DND-41 (cell line): ENCODE measurements at regions not wholly inside any gene's neighbourhood (a gene's known extent, or its start where the extent isn't known, plus 50 kb on each side); places are given as distances from the start of the nearest gene placed in this dataset.

Experiments
- ATAC-seq: fragments of 200-7000 bp; cut with Tn5 transposase; 3 replicates; pipeline ENCODE4 v1.9.1; 2021; ENCODE audit warnings: low read depth; ENCODE audit not compliant: insufficient read depth
- DNase-seq: peaks from one replicate; pipeline ENCODE4 v3.0.0-alpha.2; 2020
- H2AFZ ChIP-seq: 2 replicates; pipeline ENCODE4 v1.6.0; 2012; ENCODE audit warnings: low read depth, low read length
- H3K27ac ChIP-seq: 2 replicates; pipeline ENCODE4 v1.5.1; 2012; ENCODE audit warnings: low read length, inconsistent platforms
- H3K27me3 ChIP-seq: fragments of 200-600 bp; sonication (generic); 2 replicates; pipeline ENCODE4 v1.6.0; 2012; ENCODE audit warnings: low read length, mild to moderate bottlenecking, inconsistent platforms; ENCODE audit not compliant: insufficient read depth, poor library complexity
- H3K36me3 ChIP-seq: 2 replicates; pipeline ENCODE4 v1.5.1; 2012; ENCODE audit warnings: low read length, inconsistent platforms; ENCODE audit not compliant: insufficient read depth
- H3K4me1 ChIP-seq: 2 replicates; pipeline ENCODE4 v1.5.1; 2012; ENCODE audit warnings: mild to moderate bottlenecking, low read length; ENCODE audit not compliant: insufficient read depth
- H3K4me2 ChIP-seq: 2 replicates; pipeline ENCODE4 v1.6.0; 2012; ENCODE audit warnings: mild to moderate bottlenecking, moderate library complexity, low read length, inconsistent platforms; ENCODE audit not compliant: insufficient read depth
- H3K4me3 ChIP-seq, 2 experiments: fragments of 200-600 bp in 1 of 2; shearing (Covaris generic) in 1 of 2; 2 replicates each; pipeline ENCODE4 v1.5.1; 2012 to 2016; ENCODE audit warnings: inconsistent platforms in 2 of 2, low read length in 2 of 2, mild to moderate bottlenecking in 2 of 2, low read depth in 1 of 2, moderate library complexity in 1 of 2
- H3K79me2 ChIP-seq: 2 replicates; pipeline ENCODE4 v1.6.0; 2012; ENCODE audit warnings: low read length, inconsistent platforms; ENCODE audit not compliant: insufficient read depth
- H3K9ac ChIP-seq: 2 replicates; pipeline ENCODE4 v1.6.0; 2012; ENCODE audit warnings: low read depth, mild to moderate bottlenecking, inconsistent platforms, low read length, moderate library complexity
- H3K9me3 ChIP-seq: 2 replicates; pipeline ENCODE4 v1.5.1; 2012; ENCODE audit warnings: low read length, moderate library complexity, mild to moderate bottlenecking, inconsistent platforms; ENCODE audit not compliant: insufficient read depth, severe bottlenecking
- H4K20me1 ChIP-seq: 2 replicates; pipeline ENCODE4 v1.6.0; 2012; ENCODE audit warnings: low read length; ENCODE audit not compliant: insufficient read depth
- EZH2 ChIP-seq: IDR thresholded peaks from 3 replicates; pipeline ENCODE4 v1.6.1; 2012; ENCODE audit warnings: borderline replicate concordance, low read depth, mild to moderate bottlenecking, moderate library complexity, low read length, inconsistent platforms; ENCODE audit not compliant: severe bottlenecking
- TF ChIP-seq, protein P1 (sequence below): IDR thresholded peaks from 2 replicates; pipeline ENCODE4 v1.5.1; 2012; ENCODE audit warnings: borderline replicate concordance, low read length, moderate library complexity, mild to moderate bottlenecking; ENCODE audit not compliant: poor library complexity, severe bottlenecking; ENCODE audit errors: extremely low read depth

DNA sequence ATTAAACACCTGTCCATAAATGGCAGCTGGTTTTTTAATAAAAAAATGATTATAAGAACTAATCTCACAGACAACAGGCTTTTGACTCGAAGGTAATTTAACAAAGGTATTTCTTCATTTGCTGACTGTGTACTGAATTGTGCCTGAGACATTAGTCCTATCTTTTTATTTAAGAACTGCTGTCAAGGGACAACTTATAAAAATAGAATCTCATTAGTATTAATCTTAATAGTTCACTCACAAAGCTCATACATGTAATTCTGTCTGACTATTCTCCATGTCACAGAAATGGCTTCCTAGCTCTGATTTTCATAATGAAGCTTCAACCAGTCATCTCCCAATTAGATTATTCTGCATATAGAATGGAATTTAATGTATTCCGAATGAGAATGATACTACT lies 276.9 kb upstream of the PDZRN3 start:
- no peaks in the 10 kb centered on the region for H3K79me2 ChIP-seq
- H3K36me3 ChIP-seq, result no peaks in the 10 kb centered on the region
- no peaks in the 10 kb centered on the region for H4K20me1 ChIP-seq
- no peak overlapping the region for H3K9ac ChIP-seq
- DNase-seq (no peak), ATAC-seq (no peak)
- no peak overlapping the region for H3K4me3 ChIP-seq
- H3K4me2 ChIP-seq, result no peak overlapping the region
- no peak overlapping the region for H2AFZ ChIP-seq
- TF ChIP-seq, protein P1, sequence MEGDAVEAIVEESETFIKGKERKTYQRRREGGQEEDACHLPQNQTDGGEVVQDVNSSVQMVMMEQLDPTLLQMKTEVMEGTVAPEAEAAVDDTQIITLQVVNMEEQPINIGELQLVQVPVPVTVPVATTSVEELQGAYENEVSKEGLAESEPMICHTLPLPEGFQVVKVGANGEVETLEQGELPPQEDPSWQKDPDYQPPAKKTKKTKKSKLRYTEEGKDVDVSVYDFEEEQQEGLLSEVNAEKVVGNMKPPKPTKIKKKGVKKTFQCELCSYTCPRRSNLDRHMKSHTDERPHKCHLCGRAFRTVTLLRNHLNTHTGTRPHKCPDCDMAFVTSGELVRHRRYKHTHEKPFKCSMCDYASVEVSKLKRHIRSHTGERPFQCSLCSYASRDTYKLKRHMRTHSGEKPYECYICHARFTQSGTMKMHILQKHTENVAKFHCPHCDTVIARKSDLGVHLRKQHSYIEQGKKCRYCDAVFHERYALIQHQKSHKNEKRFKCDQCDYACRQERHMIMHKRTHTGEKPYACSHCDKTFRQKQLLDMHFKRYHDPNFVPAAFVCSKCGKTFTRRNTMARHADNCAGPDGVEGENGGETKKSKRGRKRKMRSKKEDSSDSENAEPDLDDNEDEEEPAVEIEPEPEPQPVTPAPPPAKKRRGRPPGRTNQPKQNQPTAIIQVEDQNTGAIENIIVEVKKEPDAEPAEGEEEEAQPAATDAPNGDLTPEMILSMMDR, result no peak
- TF ChIP-seq EZH2, result no peak
- no peaks in the 10 kb centered on the region for H3K9me3 ChIP-seq
- no peak overlapping the region for H3K27ac ChIP-seq
- H3K4me1 ChIP-seq, result no peaks in the 10 kb centered on the region
- H3K27me3 ChIP-seq, result no peaks in the 10 kb centered on the region

DNA sequence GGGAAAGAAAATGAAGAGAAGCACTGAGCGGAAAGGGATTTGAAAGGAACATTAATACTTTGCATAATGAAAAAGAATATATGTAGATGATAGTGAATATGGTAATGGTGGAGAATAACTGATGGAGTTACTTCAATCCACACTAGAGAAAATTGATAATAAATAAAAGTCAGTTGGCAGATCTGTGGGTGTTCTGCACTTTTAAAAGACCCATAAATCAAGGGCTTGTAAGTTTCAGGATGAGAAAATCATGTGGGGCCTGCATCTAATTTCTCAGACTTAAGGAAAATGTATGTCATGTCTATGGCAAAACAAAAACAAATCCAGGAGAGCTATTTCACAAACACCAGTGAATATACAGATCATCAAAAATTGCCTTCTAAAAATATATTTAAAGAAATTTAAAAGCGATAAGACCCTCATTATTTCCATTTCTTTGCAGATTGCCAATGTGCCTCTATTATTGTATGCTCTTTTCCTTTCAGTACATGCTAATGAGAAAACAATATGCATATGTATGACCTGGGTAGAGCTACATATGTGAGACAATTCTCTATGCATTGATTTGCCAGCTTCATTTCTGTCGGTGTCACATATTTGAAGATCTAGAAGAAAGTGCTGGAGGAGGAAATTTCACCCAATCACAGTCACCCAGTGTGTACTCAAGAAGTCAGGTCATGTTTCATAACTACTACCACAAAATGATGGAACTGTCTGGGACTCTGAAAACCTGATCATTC lies 269.9 kb upstream of the PDZRN3 start:
- no peak for TF ChIP-seq EZH2
- TF ChIP-seq, protein P1, result no peak

DNA sequence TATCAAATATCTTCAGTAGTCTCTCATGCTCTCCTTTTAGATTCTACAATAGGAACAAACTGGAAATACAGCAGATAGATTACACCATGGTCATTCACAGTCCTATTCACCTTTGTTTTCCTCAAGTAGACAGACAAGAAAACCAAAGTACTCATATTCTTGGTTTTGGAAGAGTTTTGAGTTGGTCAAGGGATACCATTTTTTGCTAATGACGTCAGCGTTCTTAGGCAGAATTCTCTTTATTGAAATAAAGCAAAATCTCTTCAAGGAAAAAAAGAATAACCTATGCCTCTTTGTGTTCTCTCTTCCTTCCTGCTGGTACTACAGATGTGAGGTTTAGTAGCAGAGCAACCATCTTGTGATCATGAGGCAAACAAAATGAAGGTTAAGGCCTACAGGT lies 268.3 kb upstream of the PDZRN3 start:
- no peak for TF ChIP-seq EZH2
- TF ChIP-seq, protein P1, result no peak
- Histone ChIP-seq H3K4me1 (no peaks in the 10 kb centered on the region), H3K36me3 (no peaks in the 10 kb centered on the region), H4K20me1 (no peaks in the 10 kb centered on the region), H3K4me3 (no peak overlapping the region), H3K27ac (no peak overlapping the region), H3K9me3 (no peaks in the 10 kb centered on the region), H2AFZ (no peak overlapping the region), H3K27me3 (no peaks in the 10 kb centered on the region), H3K4me2 (no peak overlapping the region), H3K9ac (no peak overlapping the region), H3K79me2 (no peaks in the 10 kb centered on the region)
- DNase-seq (no peak), ATAC-seq (no peak)

More for the DNA sequence above, 269.9 kb upstream of the PDZRN3 start:
- H2AFZ ChIP-seq, result no peak overlapping the region
- no peak overlapping the region for H3K9ac ChIP-seq
- H3K9me3 ChIP-seq, result no peaks in the 10 kb centered on the region
- no peak overlapping the region for H3K4me2 ChIP-seq
- no peaks in the 10 kb centered on the region for H3K27me3 ChIP-seq
- ATAC-seq (no peak), DNase-seq (no peak)
- no peaks in the 10 kb centered on the region for H4K20me1 ChIP-seq
- no peaks in the 10 kb centered on the region for H3K4me1 ChIP-seq
- no peaks in the 10 kb centered on the region for H3K36me3 ChIP-seq
- H3K4me3 ChIP-seq, result no peak overlapping the region
- H3K27ac ChIP-seq, result no peak overlapping the region
- H3K79me2 ChIP-seq, result no peaks in the 10 kb centered on the region
